ENCODE measurements at regions not wholly inside any gene's neighbourhood (a gene's known extent, or its start where the extent isn't known, plus 50 kb on each side); places are given as distances from the start of the nearest gene placed in this dataset.
"Not testable (repeated sequence)": the region's sequence is repeated elsewhere in the genome, so short reads cannot be mapped to it uniquely, and the experiment has no call there.

DNA sequence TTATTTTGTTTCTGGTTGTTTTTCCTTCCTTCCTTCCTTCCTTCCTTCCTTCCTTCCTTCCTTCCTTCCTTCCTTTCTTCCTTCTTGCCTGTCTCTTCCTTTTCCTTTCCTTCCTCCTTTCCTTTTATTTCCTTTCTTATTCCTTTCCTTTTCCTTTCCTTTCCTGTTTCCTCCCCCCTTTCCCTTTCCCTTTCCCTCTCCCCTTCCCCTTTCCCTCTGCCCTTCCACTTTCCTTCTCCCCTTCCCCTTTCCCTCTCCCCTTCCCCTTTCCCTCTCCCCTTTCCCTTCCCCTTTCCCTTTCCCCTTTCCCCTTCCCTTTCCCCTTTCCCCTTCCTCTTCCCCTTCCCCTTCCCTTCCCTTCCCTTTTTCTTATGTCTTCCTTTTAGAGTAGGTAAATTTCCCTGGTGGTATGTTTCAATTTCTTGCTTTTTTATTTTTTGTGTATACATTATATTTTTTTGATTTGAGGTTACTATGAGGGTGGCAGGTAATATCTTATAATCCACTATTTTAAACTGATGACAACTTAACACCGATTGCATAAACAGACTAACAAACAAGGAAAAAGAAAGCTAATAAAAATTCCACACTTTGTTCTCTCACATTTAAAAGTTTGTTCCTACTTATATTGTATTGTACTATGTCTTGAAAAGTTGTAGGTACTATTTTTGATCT is 311.0 kb upstream of the FSHR start:
- DNase-seq = no peak

DNA sequence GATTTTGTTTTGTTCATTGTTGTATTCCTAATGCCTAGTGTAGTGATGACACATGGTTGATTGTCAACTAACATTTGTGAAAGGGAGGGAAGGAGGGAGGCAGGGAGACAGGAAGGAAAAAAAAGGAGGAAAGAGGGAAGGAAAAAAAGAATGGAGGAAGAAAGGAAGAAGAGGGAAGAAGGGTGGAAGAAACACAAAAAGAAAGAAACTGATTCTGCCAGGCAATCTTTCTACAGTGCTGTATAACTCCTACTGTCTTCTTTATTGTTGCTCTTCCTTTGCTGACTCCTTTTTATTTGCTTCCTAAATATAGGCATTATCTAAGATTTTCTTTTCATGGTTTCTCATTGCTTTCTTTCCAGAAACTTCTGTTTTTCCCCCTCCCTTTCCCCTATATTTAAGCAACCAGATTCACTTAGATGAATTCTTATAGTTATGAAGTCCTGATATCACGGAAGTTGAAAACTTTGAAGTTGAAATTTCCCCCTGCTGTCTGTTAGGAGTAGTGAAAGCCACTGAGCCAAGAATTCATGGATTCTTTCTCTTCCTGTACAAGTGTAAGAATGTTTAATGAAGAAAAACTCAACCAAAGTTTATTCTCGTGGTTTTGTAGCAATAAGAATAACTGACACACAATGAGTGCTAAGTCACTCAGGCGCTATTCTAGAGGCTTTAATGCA is 305.1 kb upstream of the FSHR start:
- DNase-seq = no peak

DNA sequence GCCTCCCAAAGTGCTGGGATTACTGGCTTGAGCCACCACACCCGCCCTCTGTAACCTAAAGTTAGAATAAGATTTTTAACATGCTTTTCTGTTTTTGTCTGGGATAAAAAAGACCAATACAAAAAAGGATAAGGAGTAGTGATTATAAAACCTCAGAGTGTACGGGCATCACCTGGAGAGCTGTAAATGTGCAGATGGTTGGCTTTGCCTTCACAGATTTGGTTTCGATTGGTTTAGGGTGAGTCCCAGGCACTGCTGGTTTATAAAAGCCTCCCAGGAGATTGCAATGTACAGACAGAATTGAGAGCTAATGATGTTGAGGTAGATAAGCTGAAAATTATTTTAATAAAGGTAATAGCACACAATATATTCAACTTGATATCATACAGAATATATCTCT is 289.7 kb upstream of the FSHR start:
- DNase-seq = no peak

DNA sequence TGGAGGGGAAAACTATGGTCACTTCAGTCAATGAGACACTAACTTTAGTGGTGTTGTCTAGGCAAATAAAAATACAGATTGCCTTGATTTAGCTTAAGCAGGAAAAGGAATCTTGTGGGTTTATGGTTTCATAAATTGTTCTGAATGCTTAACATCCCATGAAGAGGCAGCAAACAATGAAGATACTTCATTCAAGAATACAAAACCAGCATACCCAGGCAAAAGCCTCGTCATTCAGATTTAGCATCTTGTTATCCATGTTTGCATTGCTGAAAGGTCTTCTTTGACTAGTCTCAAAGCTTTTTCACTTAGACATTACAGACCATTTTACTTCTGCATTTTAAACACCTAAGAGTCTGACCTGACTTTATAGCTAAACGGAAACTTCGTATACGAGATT is 272.7 kb upstream of the FSHR start:
- no peak for DNase-seq

DNA sequence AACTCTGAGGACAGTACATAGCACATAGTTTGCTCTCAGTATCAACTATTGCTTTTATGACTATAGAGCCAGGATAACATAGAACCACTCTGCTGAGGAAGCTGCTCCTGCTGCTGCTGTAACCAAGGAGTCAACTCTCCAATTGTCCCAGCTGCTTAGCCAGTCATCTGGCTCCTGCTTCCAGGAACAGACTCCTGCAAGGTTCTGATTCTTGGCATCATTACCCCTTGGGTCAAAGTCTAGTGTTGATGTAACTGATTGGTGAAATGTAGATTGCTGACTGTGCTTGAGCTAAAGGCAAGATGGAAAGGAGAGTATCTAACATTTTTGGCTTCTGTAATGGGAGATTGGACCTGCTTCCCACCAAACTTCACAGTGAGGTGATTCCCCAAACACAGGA is 261.9 kb upstream of the FSHR start:
- DNase-seq = no peak

DNA sequence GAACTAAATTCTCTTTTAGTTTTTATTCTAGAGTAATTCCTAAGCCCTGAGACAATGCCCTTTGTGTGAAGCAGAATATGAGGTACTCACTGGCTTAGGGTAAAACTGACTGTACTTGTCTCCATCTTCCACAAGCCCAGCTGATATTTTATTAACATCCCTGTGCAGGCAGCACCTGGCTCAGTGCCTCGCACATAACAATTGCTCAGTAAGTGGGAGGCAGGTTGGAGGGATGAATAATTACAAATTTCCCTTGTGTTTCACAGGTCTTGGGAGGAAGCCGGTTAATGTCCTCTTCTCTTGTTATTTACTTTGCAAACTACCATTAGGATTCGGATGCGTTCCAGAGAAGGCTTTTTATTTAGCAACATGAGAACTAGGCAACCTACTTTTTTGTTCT is 249.8 kb upstream of the FSHR start:
- peak; percentile 25 for DNase-seq

DNA sequence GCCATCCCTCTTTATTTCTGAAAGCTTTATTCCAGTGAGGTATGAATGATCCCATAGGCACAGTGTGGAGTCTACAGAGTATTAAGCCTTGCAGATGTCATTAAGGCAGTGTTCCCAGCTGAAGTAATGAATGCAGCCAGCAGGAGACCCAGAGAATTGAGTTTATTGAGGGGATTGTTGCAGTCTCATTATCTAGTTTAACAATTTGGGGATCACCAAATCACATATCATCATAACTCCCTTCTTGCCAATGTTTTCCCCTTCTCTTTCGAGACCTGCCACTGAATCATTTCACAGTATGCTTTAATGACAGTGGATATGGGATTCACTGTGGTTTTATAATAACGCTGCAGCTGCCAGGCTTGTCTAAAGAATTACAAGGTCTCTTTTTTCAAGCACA is 249.3 kb upstream of the FSHR start:
- no peak for DNase-seq

DNA sequence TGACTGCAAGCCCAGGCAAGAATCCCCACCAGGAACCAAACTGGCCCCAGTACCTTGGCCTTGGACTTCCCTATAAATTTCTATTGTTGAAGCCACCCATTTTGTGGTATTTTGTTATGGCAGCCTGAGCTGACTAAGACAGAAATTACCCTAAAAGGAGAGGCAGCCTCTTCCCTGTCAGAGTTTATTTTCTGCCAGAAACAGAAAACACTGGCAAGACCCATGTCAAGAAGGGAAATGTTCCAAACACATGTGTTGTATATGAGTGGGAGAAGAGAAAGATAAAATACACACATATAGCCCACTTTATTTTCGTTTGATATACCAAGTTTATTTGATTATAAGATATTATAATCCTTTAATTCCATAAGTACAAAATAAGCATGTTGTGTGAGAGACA is 225.1 kb upstream of the FSHR start:
- DNase-seq = no peak

DNA sequence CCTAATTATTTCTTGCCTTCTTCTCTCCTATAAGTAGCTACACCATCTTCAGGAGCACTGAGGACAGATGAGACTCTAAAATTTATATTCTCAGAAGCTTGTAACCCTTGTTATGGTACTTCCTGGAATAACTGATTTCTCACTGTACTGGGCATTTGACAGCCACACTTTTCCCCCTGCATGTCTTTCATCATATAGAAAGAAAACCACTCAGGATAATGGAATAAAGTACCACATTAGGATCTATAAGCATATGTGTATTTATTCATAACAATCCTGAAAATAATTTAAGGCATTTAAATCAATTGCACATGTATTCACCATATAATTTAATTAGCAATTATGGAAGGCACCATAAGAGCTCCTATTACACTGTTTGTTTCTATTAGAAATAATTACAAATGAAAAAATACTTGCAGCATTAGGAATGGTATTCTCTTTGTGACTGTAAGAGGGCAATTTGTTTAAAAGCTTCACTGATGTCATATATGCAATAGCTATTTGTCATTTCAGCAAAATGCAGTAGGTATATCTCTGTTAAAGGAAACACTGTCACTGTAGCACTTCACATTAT is 216.9 kb upstream of the FSHR start:
- no peak for DNase-seq

DNA sequence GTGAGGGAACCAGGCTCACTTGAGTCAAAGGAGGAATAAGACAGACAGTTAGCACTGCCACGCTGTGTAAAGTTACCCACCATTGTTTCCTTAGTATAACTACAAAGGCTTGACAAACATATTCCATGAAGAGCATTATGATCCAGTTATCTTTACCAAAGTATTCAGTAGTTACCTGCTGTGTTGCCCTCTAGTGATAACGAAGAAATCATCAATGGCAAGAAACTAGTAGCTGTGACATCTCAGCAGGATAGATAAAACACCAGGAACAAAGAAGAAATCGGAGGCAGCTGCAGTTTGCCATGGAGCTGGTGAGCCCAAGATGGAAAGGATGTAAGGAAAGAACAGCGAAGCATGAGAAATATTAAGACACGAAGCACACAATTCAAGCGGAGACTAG is 215.3 kb upstream of the FSHR start:
- no peak for DNase-seq

DNA sequence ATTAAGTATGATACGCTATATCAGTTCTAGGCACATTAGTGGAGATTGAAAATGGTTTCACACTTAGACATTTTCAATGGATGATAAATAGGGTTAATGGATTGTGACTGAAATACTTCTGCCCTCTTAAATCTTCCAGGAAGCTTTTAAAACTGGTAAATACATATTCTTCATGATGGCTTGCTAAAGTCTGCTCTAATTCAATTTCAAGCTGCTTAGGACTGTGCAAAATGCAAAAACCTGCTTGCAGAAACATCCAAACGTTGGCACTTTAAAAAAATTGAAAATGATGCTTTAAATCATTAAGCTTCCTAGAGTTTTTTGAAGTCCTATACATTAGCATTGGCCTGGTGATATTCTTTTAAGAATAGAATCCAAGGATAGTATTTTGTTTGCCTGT is 214.8 kb upstream of the FSHR start:
- no peak for DNase-seq

DNA sequence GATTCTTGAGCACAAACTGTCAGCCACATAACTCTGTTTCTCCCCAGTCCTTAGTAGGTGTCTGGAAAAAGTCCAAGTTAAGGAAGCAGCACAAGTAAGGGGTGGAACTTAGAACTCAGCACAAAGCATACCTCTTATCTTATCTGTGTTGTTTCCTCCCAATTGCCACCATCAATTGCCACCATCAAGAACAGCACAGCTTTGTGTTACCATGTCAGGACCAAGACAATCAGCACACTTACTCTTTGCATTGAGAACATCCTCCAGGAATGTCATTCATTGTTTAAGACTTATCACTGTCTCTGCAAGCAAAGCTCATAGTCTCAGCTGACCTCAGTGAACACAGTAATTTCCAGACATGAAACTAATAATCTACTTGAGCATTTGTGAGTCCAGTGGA is 212.7 kb upstream of the FSHR start:
- no peak for DNase-seq

DNA sequence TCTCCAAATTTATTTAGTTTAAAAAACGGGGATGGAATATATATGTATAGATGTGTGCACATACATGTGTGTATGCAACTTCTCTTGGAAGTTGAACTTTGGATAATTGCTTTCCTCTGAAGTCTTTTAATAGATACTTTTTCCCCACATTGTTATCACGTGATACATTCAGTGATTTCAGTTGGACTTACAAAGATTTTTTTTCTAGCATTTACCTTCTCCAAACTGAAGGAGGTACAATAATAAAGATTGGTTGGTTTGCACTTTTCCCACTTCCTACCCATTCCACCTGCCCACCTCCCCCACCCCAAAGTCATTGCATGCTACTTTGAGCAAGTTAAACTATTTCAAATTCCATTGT is 206.1 kb upstream of the FSHR start:
- no peak for DNase-seq

DNA sequence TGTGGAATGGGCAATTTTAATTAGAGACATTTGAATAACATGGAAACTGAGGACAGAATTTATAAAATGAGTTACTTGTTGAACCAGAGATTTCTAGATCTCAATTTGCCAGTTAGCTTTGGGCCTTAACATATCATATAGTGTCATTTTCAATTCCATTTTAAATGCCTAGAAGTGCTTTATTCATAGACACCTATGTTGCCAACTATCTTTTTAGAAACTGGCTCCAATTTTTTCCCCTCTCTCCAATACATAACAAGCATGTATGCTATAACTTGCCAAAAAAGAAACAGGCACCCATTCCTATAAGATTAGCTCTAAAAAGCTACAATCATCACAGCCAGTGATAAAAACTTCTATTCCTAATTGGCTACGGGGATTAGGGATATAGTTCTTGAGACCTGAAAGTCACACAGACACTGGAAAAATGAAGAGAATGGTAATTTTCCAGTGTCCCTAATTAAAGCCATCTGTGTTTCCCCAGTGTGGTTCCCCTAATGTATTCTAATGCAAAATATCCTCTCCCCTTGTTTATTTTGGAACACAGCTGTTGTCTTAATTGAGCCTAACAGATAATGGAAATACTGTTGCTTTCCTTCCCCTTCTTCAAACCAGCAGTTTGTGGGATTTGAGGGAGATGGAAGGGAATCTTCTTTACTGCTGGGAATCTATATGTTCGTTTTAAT is 205.5 kb upstream of the FSHR start:
- DNase-seq = no peak

DNA sequence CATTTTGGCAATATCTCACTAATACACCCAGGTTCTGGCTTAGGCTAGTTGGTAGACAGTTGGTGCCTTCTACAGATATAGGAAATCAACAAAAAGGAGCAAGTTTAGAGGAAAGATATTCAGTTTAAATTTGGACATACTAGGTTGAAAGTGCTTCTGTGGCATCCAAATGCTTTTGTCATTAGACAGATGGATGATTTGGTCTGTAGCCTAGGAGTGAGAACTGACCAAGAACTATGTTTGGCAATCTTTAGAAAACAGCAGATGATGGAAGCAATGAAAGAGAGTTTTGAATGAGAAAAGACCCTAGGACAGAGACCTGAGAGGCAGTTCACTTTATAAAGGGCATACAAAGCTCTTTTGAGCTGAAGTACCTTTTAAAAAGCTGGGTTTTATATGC is 201.3 kb upstream of the FSHR start:
- DNase-seq = no peak

DNA sequence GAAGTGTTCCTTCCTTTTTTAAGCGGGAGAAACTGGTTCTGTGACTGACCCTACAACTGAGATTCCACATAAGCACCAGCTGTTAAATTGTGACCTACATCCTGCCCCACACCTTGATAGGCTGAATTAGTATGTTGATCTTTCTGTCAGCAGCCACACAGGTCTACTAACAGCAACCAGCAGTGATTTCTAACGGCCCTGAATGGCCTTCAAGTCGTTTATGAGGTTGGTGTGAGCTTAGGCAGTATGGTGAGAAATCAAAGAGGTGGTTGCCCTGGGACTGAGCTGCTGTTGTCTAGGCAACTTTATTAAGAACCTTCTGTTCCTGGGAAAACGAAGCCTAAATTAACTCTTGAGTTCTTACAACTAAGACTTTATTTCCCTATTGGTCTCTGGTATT is 197.2 kb upstream of the FSHR start:
- DNase-seq = no peak

DNA sequence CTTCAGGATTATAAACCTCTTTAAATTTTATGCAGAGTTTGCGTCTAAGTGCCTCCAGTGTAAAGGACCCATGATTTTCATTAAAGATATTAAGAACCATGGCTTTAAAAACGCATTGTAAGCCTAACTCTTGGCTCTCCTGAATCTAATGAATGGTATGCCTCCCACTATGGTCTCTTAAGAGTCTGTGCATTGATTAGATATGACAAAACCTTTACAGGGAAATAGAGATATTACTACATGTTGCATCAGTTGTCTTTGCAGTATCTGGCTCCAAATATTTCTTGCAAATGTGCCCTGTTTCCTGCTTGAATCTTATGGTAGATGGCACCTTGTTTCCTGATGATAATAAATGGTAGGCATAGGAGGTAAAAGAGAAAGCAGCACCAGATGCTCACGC is 189.3 kb upstream of the FSHR start:
- no peak for DNase-seq

DNA sequence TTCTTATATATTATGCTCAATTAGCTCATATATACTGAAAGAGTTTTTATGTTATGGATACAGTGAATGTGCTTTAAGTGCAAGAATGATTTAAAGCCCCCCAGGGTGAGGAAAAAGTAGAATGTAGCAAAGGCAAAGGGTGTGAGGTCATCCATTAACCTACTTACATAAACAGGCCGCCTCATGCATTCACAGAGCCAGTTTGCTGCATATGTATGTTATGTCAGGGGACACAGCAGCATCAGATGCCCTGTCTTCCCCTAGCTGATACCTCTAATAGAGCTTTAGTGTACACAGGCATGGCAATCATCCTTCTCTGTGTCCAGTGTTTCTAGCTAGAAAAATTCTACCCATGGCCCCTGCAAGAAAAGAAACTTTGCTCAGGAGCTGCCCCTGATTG is 187.8 kb upstream of the FSHR start:
- DNase-seq = no peak

DNA sequence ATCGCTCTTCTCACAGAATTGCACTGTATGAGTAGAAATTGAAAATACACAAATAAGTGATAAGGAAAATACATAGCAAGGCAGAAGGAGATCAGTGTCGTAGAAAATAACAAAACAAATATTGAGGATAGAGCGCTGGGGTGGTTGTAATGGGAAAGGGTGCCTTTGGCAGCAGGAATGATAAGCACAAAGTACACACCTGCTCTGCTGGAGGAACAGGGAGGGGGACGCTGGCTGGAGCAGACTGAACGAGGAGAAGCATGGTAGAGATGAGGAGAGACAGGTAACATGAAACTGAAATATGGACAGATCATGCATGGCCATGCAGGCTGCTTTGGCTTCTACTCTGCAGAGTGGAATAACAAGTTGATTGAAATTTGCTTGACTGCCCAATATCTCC is 181.2 kb upstream of the FSHR start:
- DNase-seq = peak; percentile 22

DNA sequence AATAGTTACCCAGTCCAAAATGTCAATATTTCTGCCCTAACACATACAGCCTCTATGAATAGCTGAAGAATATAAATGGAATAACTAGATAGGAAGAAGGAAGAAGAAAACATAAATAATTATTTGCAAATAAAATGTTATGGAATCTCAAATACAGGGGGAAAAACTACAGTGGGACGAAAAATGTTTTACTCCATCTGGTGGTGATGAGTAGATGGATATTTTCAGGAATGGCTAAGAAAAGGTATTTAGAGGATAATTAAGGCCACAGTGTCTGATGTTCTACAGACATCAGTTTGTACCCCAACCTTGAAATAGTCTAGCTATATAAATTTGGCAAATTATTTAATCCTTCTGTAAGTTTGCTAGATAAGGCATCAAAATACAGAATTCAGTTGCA is 178.1 kb upstream of the FSHR start:
- no peak for DNase-seq

DNA sequence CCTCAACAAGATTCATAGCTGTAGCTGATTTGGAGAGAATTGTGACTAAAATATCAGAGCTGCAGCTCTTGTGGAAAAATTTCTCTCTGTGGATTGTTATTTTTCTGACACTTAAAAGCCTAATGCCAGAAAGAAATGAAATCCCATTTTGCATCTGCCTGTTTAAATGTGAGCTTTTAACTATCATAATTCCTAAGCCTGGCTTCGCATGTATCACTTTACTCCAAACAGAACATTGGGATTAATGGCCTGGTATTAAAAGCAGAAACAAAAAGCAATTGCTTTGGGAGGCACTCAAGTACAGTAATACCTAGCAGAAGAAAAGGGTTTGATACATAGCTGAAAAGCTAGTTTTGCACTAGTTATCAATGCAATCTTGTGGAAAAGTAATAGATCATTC is 164.2 kb upstream of the FSHR start:
- DNase-seq = no peak

DNA sequence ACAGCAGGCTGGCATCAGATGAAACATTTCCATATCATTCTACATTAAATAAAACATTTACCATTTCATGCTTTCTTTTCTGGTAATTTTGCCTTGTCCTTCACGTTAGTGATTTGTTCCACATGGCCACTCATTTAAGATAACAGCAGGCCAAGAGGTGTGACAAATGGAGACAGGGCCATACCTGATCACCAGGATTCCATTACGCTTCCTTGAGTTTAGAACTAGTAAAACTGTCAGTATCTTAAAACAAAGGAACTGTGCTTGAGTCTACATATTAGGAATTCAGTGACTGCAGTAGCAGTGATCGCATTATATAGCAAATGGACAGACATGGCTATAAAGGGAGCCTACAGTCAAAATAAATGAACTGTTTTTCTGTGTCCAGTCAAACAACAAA is 155.1 kb upstream of the FSHR start:
- DNase-seq = no peak

DNA sequence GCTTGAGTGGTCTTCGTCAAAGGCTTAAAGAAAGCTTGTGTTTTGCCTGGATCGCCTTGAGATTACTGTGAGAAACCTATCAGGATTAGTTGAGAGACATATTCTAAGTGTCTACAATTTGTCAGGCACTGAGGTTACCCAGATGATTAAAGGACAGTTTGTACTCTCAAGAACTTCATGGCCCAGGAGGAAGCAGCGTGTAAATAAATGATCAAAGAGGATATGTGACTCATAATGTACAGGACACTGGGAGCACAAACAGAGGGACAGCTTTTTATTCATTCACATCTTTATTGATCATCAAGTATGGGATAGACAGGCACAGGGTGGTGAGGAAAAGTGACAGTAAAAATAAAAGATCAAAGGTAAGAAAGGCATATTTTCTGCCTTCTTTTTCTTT is 152.6 kb upstream of the FSHR start:
- DNase-seq = no peak

DNA sequence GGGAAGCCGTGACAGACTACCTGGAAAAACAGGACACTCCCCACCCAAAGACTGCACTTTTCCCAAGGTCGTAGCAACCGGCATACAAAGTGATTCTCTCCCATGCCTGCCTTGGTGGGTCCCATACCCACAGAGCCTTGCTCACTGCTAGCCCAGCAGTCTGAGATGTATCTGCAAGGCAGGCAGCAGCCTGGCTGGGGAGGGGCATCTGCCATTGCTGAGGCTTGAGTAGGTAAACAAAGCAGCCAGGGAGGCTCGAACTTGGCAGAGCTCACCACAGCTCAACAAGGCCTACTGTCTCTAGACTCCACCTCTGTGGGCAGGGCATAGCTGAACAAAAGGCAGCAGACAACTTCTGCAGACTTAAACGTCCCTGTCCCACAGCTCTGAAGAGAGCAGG is 144.4 kb upstream of the FSHR start:
- DNase-seq = not testable (repeated sequence)

Measured in NCI-H1092 treated with DMSO at 0.1 percent for 48 hours (cell line).